ENCODE measurements at regions not wholly inside any gene's neighbourhood (a gene's known extent, or its start where the extent isn't known, plus 50 kb on each side); places are given as distances from the start of the nearest gene placed in this dataset.

- TF ChIP-seq, protein P1, sequence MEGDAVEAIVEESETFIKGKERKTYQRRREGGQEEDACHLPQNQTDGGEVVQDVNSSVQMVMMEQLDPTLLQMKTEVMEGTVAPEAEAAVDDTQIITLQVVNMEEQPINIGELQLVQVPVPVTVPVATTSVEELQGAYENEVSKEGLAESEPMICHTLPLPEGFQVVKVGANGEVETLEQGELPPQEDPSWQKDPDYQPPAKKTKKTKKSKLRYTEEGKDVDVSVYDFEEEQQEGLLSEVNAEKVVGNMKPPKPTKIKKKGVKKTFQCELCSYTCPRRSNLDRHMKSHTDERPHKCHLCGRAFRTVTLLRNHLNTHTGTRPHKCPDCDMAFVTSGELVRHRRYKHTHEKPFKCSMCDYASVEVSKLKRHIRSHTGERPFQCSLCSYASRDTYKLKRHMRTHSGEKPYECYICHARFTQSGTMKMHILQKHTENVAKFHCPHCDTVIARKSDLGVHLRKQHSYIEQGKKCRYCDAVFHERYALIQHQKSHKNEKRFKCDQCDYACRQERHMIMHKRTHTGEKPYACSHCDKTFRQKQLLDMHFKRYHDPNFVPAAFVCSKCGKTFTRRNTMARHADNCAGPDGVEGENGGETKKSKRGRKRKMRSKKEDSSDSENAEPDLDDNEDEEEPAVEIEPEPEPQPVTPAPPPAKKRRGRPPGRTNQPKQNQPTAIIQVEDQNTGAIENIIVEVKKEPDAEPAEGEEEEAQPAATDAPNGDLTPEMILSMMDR (IDR thresholded peaks at IDR 0.05): no peak
- TF ChIP-seq POLR2AphosphoS5 (IDR thresholded peaks at IDR 0.05): no peak
These were observed 231.9 kb upstream of the BCOR start for GRCh38 chrX:40329616-40330015.

Measured in suprapubic skin (tissue), 3 donors.